Hindlimb muscle (tissue), 1 donor: ENCODE measurements at regions not wholly inside any gene's neighbourhood (a gene's known extent, or its start where the extent isn't known, plus 50 kb on each side); places are given as distances from the start of the nearest gene placed in this dataset.

Source experiments
- DNase-seq: peaks from one replicate; pipeline ENCODE4 v3.0.0-alpha.2; 2013

GRCh38 chr14:101412739-101413138 is 148.6 kb upstream of the DIO3 start:
- DNase-seq = no peak

- no peak for DNase-seq
Measured at GRCh38 chr14:101417434-101417833, 143.9 kb upstream of the DIO3 start.

- DNase-seq = no peak
Measured at GRCh38 chr14:101418601-101419000, 142.7 kb upstream of the DIO3 start.

GRCh38 chr14:101426466-101426865 is 134.8 kb upstream of the DIO3 start:
- no peak for DNase-seq

GRCh38 chr14:101428409-101428808 is 132.9 kb upstream of the DIO3 start:
- no peak for DNase-seq

- DNase-seq = no peak
Measured at GRCh38 chr14:101435546-101435945, 125.7 kb upstream of the DIO3 start.

GRCh38 chr14:101439023-101439422 is 122.3 kb upstream of the DIO3 start:
- DNase-seq = no peak

- DNase-seq = no peak
Measured at GRCh38 chr14:101440496-101440895, 120.8 kb upstream of the DIO3 start.

GRCh38 chr14:101441710-101442109 is 119.6 kb upstream of the DIO3 start:
- DNase-seq = no peak

GRCh38 chr14:101442451-101442850 is 118.8 kb upstream of the DIO3 start:
- no peak for DNase-seq

GRCh38 chr14:101444116-101444515 is 117.2 kb upstream of the DIO3 start:
- DNase-seq = no peak

GRCh38 chr14:101445278-101445677 is 116.0 kb upstream of the DIO3 start:
- DNase-seq = no peak

- no peak for DNase-seq
Measured at GRCh38 chr14:101446387-101446969, 114.8 kb upstream of the DIO3 start.

- DNase-seq = no peak
Measured at GRCh38 chr14:101449114-101449513, 112.2 kb upstream of the DIO3 start.

GRCh38 chr14:101451166-101451565 is 110.1 kb upstream of the DIO3 start:
- DNase-seq = no peak

GRCh38 chr14:101453225-101453624 is 108.1 kb upstream of the DIO3 start:
- no peak for DNase-seq

- no peak for DNase-seq
Measured at GRCh38 chr14:101454229-101454628, 107.1 kb upstream of the DIO3 start.

- no peak for DNase-seq
Measured at GRCh38 chr14:101456246-101457175, 104.8 kb upstream of the DIO3 start.

- no peak for DNase-seq
Measured at GRCh38 chr14:101457301-101457935, 103.9 kb upstream of the DIO3 start.

- no peak for DNase-seq
Measured at GRCh38 chr14:101457936-101458740, 103.2 kb upstream of the DIO3 start.

GRCh38 chr14:101458741-101459550 is 102.3 kb upstream of the DIO3 start:
- DNase-seq = no peak

- no peak for DNase-seq
Measured at GRCh38 chr14:101459551-101459900, 101.8 kb upstream of the DIO3 start.
